Bronchial epithelial cell (primary cell): ENCODE measurements at regions not wholly inside any gene's neighbourhood (a gene's known extent, or its start where the extent isn't known, plus 50 kb on each side); places are given as distances from the start of the nearest gene placed in this dataset.

ENCODE experiments used
- DNase-seq: peaks from one replicate; pipeline ENCODE4 v3.0.0-alpha.2; 2010; ENCODE audit warnings: low read depth
- FAIRE-seq: peaks from 2 replicates; lab custom pipeline; 2011; peaks lifted over from hg19 to GRCh38; lab: Jason Lieb, UNC
- H3K27me3 ChIP-seq: 2 replicates; pipeline ENCODE4 v1.5.1; 2011; ENCODE audit warnings: low read length; ENCODE audit not compliant: control insufficient read depth, insufficient read depth
- H3K36me3 ChIP-seq: 2 replicates; pipeline ENCODE4 v1.5.1; 2011; ENCODE audit warnings: low read length; ENCODE audit not compliant: control insufficient read depth, insufficient read depth
- H3K4me3 ChIP-seq: 2 replicates; pipeline ENCODE4 v1.5.1; 2011; ENCODE audit warnings: mild to moderate bottlenecking, low read depth, low read length, control low read depth
- CTCF ChIP-seq: IDR thresholded peaks from 2 replicates; pipeline ENCODE4 v1.5.1; 2011; ENCODE audit warnings: mild to moderate bottlenecking, moderate library complexity, low read length, control low read depth, inconsistent platforms; ENCODE audit not compliant: insufficient read depth, severe bottlenecking

- no peak for DNase-seq
- Histone ChIP-seq H3K27me3 (no peaks in the 10 kb centered on the region), H3K36me3 (no peaks in the 10 kb centered on the region), H3K4me3 (no peak overlapping the region)
- no peak for FAIRE-seq
- TF ChIP-seq CTCF: no peak
These were observed 229.6 kb downstream of the LY86 start for GRCh38 chr6:6818078-6818639.

GRCh38 chr6:6820641-6821238, 232.2 kb downstream of the LY86 start:
- no peaks in the 10 kb centered on the region for H3K36me3 ChIP-seq
- peak; percentile 95 for DNase-seq
- TF ChIP-seq CTCF: no peak
- no peaks in the 10 kb centered on the region for H3K27me3 ChIP-seq
- no peak overlapping the region for H3K4me3 ChIP-seq
- peak; percentile 47 for FAIRE-seq

- DNase-seq (no peak), FAIRE-seq (peak; percentile 7)
- TF ChIP-seq CTCF: no peak
- Histone ChIP-seq H3K27me3 (no peaks in the 10 kb centered on the region), H3K36me3 (no peaks in the 10 kb centered on the region), H3K4me3 (no peak overlapping the region)
These were observed 233.2 kb downstream of the LY86 start for GRCh38 chr6:6821639-6822261.

- FAIRE-seq: no peak
- H3K4me3 ChIP-seq: no peak overlapping the region
- DNase-seq: no peak
- TF ChIP-seq CTCF: no peak
- no peaks in the 10 kb centered on the region for H3K36me3 ChIP-seq
- H3K27me3 ChIP-seq: no peaks in the 10 kb centered on the region
These were observed 234.5 kb downstream of the LY86 start for GRCh38 chr6:6823030-6823429.

- FAIRE-seq (no peak), DNase-seq (no peak)
- Histone ChIP-seq H3K27me3 (no peaks in the 10 kb centered on the region), H3K36me3 (no peaks in the 10 kb centered on the region), H3K4me3 (no peak overlapping the region)
- no peak for TF ChIP-seq CTCF
These were observed 235.2 kb downstream of the LY86 start for GRCh38 chr6:6823568-6824224.
